ENCODE measurements at regions not wholly inside any gene's neighbourhood (a gene's known extent, or its start where the extent isn't known, plus 50 kb on each side); places are given as distances from the start of the nearest gene placed in this dataset.

DNA sequence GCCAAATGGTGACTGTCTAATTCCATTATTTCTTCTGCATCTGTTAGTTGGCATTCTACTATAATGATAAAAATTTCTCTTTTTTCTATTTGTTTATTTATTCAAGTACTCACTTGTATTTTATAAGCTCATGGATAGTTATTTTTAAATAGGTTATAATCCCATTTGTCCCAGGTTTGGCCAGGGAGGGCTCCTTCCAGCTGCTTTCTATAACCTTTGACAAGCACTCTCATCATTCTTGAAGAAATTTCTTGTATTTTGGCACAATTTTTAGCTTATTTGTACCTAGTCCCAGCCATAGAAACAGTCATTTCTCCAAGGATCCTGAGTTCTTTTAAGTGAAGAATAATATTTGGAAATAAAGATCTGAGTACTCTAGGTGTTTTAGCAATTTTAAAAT, 1038.6 kb upstream of the AGA start:
- TF ChIP-seq, protein P1, sequence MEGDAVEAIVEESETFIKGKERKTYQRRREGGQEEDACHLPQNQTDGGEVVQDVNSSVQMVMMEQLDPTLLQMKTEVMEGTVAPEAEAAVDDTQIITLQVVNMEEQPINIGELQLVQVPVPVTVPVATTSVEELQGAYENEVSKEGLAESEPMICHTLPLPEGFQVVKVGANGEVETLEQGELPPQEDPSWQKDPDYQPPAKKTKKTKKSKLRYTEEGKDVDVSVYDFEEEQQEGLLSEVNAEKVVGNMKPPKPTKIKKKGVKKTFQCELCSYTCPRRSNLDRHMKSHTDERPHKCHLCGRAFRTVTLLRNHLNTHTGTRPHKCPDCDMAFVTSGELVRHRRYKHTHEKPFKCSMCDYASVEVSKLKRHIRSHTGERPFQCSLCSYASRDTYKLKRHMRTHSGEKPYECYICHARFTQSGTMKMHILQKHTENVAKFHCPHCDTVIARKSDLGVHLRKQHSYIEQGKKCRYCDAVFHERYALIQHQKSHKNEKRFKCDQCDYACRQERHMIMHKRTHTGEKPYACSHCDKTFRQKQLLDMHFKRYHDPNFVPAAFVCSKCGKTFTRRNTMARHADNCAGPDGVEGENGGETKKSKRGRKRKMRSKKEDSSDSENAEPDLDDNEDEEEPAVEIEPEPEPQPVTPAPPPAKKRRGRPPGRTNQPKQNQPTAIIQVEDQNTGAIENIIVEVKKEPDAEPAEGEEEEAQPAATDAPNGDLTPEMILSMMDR (IDR thresholded peaks at IDR 0.05 in 4 of 5, conservative IDR thresholded peaks at IDR 0.05 in 1 of 5), result no peak
- no peak for TF ChIP-seq POLR2A (IDR thresholded peaks at IDR 0.05)

Data from gastrocnemius medialis (tissue), 4 donors.